ENCODE measurements at regions not wholly inside any gene's neighbourhood (a gene's known extent, or its start where the extent isn't known, plus 50 kb on each side); places are given as distances from the start of the nearest gene placed in this dataset.

DNA sequence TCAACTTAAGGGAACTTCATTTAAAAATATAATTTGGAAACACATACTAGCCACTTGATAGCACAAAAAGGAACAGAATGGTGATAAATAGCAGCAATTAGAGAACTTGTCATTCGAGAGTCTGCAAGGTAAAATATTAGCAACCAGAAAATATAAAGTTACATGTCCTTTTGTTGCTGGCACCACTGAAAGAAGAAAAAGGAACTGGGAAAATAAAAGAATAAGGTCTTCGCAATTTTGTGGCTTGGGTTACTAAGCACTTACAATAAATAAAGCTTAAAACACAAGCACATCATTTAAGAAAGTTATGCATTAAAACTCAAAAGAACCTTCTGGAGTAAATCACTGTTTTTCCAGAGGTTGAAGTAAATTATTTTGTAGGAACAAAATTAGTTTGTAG is 149.9 kb upstream of the FBN2 start:
- TF ChIP-seq RAD21 (conservative IDR thresholded peaks at IDR 0.05 in 1 of 2, IDR thresholded peaks at IDR 0.05 in 1 of 2) = no peak
- TF ChIP-seq FOSL2 (IDR thresholded peaks at IDR 0.05) = no peak
- TF ChIP-seq FOSL2 (CRISPR knock-in tag; IDR thresholded peaks at IDR 0.05) = no peak
- no peak for TF ChIP-seq HOXB13 (CRISPR knock-in tag; IDR thresholded peaks at IDR 0.05; ENCODE audit: low read depth)
- TF ChIP-seq, protein P1, sequence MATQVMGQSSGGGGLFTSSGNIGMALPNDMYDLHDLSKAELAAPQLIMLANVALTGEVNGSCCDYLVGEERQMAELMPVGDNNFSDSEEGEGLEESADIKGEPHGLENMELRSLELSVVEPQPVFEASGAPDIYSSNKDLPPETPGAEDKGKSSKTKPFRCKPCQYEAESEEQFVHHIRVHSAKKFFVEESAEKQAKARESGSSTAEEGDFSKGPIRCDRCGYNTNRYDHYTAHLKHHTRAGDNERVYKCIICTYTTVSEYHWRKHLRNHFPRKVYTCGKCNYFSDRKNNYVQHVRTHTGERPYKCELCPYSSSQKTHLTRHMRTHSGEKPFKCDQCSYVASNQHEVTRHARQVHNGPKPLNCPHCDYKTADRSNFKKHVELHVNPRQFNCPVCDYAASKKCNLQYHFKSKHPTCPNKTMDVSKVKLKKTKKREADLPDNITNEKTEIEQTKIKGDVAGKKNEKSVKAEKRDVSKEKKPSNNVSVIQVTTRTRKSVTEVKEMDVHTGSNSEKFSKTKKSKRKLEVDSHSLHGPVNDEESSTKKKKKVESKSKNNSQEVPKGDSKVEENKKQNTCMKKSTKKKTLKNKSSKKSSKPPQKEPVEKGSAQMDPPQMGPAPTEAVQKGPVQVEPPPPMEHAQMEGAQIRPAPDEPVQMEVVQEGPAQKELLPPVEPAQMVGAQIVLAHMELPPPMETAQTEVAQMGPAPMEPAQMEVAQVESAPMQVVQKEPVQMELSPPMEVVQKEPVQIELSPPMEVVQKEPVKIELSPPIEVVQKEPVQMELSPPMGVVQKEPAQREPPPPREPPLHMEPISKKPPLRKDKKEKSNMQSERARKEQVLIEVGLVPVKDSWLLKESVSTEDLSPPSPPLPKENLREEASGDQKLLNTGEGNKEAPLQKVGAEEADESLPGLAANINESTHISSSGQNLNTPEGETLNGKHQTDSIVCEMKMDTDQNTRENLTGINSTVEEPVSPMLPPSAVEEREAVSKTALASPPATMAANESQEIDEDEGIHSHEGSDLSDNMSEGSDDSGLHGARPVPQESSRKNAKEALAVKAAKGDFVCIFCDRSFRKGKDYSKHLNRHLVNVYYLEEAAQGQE (IDR thresholded peaks at IDR 0.05) = no peak
- no peak for TF ChIP-seq EP300 (IDR thresholded peaks at IDR 0.05)
- no peak for TF ChIP-seq CBX8 (IDR thresholded peaks at IDR 0.05)
- TF ChIP-seq CHD2 (IDR thresholded peaks at IDR 0.05; ENCODE audit: low read length, partially characterized antibody) = no peak
- TF ChIP-seq, protein P2, sequence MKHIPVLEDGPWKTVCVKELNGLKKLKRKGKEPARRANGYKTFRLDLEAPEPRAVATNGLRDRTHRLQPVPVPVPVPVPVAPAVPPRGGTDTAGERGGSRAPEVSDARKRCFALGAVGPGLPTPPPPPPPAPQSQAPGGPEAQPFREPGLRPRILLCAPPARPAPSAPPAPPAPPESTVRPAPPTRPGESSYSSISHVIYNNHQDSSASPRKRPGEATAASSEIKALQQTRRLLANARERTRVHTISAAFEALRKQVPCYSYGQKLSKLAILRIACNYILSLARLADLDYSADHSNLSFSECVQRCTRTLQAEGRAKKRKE (CRISPR knock-in tag; IDR thresholded peaks at IDR 0.05; ENCODE audit: low read depth) = no peak
- TF ChIP-seq, protein P3, sequence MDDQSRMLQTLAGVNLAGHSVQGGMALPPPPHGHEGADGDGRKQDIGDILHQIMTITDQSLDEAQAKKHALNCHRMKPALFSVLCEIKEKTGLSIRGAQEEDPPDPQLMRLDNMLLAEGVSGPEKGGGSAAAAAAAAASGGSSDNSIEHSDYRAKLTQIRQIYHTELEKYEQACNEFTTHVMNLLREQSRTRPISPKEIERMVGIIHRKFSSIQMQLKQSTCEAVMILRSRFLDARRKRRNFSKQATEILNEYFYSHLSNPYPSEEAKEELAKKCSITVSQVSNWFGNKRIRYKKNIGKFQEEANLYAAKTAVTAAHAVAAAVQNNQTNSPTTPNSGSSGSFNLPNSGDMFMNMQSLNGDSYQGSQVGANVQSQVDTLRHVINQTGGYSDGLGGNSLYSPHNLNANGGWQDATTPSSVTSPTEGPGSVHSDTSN (IDR thresholded peaks at IDR 0.05) = no peak
- no peak for TF ChIP-seq POLR2A (IDR thresholded peaks at IDR 0.05; ENCODE audit: low read length)
- no peak for TF ChIP-seq RARB (CRISPR knock-in tag; IDR thresholded peaks at IDR 0.05)
- no peak for TF ChIP-seq JUNB (IDR thresholded peaks at IDR 0.05)
- TF ChIP-seq JUN (IDR thresholded peaks at IDR 0.05) = no peak
- TF ChIP-seq FOSB (CRISPR knock-in tag; IDR thresholded peaks at IDR 0.05) = no peak
- no peak for TF ChIP-seq NR3C1 (IDR thresholded peaks at IDR 0.05)
- ATAC-seq (no peak), DNase-seq (ENCODE audit: low read depth in 1 of 2, low spot score in 1 of 2) (no peak), FAIRE-seq (no peak)
- H3K27ac ChIP-seq = no peak overlapping the region
- no peaks in the 10 kb centered on the region for H3K4me1 ChIP-seq
- WGBS (ENCODE audit: missing lambda C conversion rate) = 57% methylated on average over 2 of the region's 2 CpGs
- no peak overlapping the region for H3K4me2 ChIP-seq
- H3K9me3 ChIP-seq = no peaks in the 10 kb centered on the region
- H3K4me3 ChIP-seq = no peak overlapping the region
- POLR2A ChIA-PET = no interaction called here
- CTCF ChIA-PET = no interaction called here

DNA sequence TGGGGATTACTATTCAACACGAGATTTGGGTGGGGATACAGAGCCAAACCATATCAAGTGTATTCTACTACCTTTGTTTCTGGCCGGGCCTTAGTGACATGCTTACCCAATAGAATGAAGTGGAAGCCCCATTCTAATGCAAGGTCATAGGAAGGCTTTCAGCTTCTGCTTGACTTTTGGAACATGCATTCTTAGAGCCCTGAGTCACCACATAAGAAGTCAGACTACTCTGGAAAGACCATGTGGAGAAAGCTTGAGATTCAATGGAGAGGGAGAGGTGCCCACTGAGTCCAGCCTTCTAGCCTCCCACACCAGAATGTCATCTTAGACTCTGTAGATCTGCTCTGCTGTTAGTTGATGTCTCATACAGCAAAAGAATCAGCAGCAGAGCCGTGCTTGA is 155.7 kb upstream of the FBN2 start:
- DNase-seq (ENCODE audit: low read depth in 1 of 2, low spot score in 1 of 2) (no peak), ATAC-seq (no peak), FAIRE-seq (no peak)
- no peak overlapping the region for H3K27ac ChIP-seq
- H3K4me2 ChIP-seq = no peak overlapping the region
- 7% methylated on average over 3 of the region's 3 CpGs for WGBS (ENCODE audit: missing lambda C conversion rate)
- CTCF ChIA-PET = no interaction called here
- POLR2A ChIA-PET = no interaction called here
- TF ChIP-seq FOSL2 (IDR thresholded peaks at IDR 0.05) (no peak), FOSL2 (CRISPR knock-in tag; IDR thresholded peaks at IDR 0.05) (no peak), CEBPB (IDR thresholded peaks at IDR 0.05) (no peak), ZNF302 (CRISPR knock-in tag; IDR thresholded peaks at IDR 0.05) (no peak), EP300 (IDR thresholded peaks at IDR 0.05) (no peak), HOXB5 (CRISPR knock-in tag; IDR thresholded peaks at IDR 0.05) (no peak)
- TF ChIP-seq, protein P4, sequence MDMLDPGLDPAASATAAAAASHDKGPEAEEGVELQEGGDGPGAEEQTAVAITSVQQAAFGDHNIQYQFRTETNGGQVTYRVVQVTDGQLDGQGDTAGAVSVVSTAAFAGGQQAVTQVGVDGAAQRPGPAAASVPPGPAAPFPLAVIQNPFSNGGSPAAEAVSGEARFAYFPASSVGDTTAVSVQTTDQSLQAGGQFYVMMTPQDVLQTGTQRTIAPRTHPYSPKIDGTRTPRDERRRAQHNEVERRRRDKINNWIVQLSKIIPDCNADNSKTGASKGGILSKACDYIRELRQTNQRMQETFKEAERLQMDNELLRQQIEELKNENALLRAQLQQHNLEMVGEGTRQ (IDR thresholded peaks at IDR 0.05) = no peak
- no peak overlapping the region for H3K4me3 ChIP-seq
- no peaks in the 10 kb centered on the region for H3K4me1 ChIP-seq
- H3K9me3 ChIP-seq = no peaks in the 10 kb centered on the region
